A549 (cell line): ENCODE measurements at regions not wholly inside any gene's neighbourhood (a gene's known extent, or its start where the extent isn't known, plus 50 kb on each side); places are given as distances from the start of the nearest gene placed in this dataset.

ENCODE experiments used
- ATAC-seq, 2 experiments: fragments of 200-7000 bp in 1 of 2; fragments of >200 bp in 1 of 2; cut with Nextera tagmentation in 1 of 2; cut with Tn5 transposase in 1 of 2; 3 replicates each; pipeline versions ENCODE4 v1.8.0 to v1.9.1; 2018 to 2020; ENCODE audit warnings: mild to moderate bottlenecking in 1 of 2, moderate library complexity in 1 of 2
- CTCF ChIA-PET: fragments of 300-600 bp; sonication (Branson Sonifier 250); formaldehyde crosslinking; extraction: SDS; loops from one replicate; lab custom pipeline; 2021; ENCODE audit warnings: antibody characterized with exemption, inconsistent platforms; lab: Yijun Ruan, JAX
- POLR2A ChIA-PET: fragments of 350-600 bp; formaldehyde crosslinking; extraction: SDS; loops from one replicate; lab custom pipeline; 2021; ENCODE audit warnings: antibody characterized with exemption, inconsistent platforms; lab: Yijun Ruan, JAX
- DNase-seq, 2 experiments: peaks; one replicate each; pipeline versions ENCODE4 v3.0.0 to v3.0.0-alpha.2; 2011 to 2016; ENCODE audit warnings: low read depth in 1 of 2, low spot score in 1 of 2
- FAIRE-seq: peaks from 2 replicates; lab custom pipeline; 2011; peaks lifted over from hg19 to GRCh38; lab: Jason Lieb, UNC
- H3K27ac ChIP-seq, 2 experiments: fragments of >200 bp; sonication (Bioruptor Twin); formaldehyde crosslinking; 3 replicates each; pipeline ENCODE4 v1.5.1; 2016 to 2017
- H3K4me1 ChIP-seq: fragments of >200 bp; sonication (Bioruptor Twin); formaldehyde crosslinking; 3 replicates; pipeline ENCODE4 v1.6.1; 2016
- H3K4me2 ChIP-seq: fragments of >200 bp; sonication (Bioruptor Twin); formaldehyde crosslinking; 3 replicates; pipeline ENCODE4 v1.6.1; 2016
- H3K4me3 ChIP-seq: fragments of >200 bp; sonication (Bioruptor Twin); formaldehyde crosslinking; 3 replicates; pipeline ENCODE4 v1.5.1; 2016
- H3K9me3 ChIP-seq: fragments of >200 bp; sonication (Bioruptor Twin); formaldehyde crosslinking; 3 replicates; pipeline ENCODE4 v1.6.1; 2016
- ATOH8 ChIP-seq: fragments of 250-450 bp; sonication (Bioruptor Pico); IDR thresholded peaks from 2 replicates; pipeline ENCODE4 v1.5.0; 2020; ENCODE audit warnings: low read depth, mild to moderate bottlenecking, moderate library complexity
- BCL3 ChIP-seq: fragments of >200 bp; sonication (Bioruptor Twin); formaldehyde crosslinking; IDR thresholded peaks from 3 replicates; pipeline ENCODE4 v1.6.1; 2016
- CBX2 ChIP-seq: fragments of 200-600 bp; sonication (generic); IDR thresholded peaks from 2 replicates; pipeline ENCODE4 v1.6.1; 2016; ENCODE audit warnings: low read depth, mild to moderate bottlenecking, borderline replicate concordance
- CHD4 ChIP-seq: fragments of 200-600 bp; sonication (generic); IDR thresholded peaks from 2 replicates; pipeline ENCODE4 v1.6.1; 2016; ENCODE audit warnings: antibody characterized with exemption, mild to moderate bottlenecking, borderline replicate concordance
- E2F6 ChIP-seq: IDR thresholded peaks from 2 replicates; pipeline ENCODE4 v1.6.1; 2012; ENCODE audit warnings: low read depth, borderline replicate concordance
- EHF ChIP-seq: fragments of 250-450 bp; sonication (Bioruptor Pico); IDR thresholded peaks from 2 replicates; pipeline ENCODE4 v1.5.0; 2020; ENCODE audit warnings: mild to moderate bottlenecking
- ELK1 ChIP-seq: fragments of 150-350 bp; IDR thresholded peaks from 2 replicates; pipeline ENCODE4 v1.6.1; 2014; ENCODE audit warnings: low read depth, mild to moderate bottlenecking, low read length
- FOXS1 ChIP-seq: fragments of 250-450 bp; sonication (Bioruptor Pico); IDR thresholded peaks from 2 replicates; pipeline ENCODE4 v1.5.0; 2020; ENCODE audit warnings: mild to moderate bottlenecking, moderate library complexity
- GATA3 ChIP-seq: IDR thresholded peaks from 2 replicates; pipeline ENCODE4 v1.6.1; 2012; ENCODE audit warnings: borderline replicate concordance
- HEYL ChIP-seq: fragments of 250-450 bp; sonication (Bioruptor Pico); IDR thresholded peaks from 2 replicates; pipeline ENCODE4 v1.8.0; 2021; ENCODE audit warnings: mild to moderate bottlenecking, moderate library complexity
- HOXB13 ChIP-seq: fragments of 250-450 bp; sonication (Bioruptor Pico); IDR thresholded peaks from 2 replicates; pipeline ENCODE4 v1.5.0; 2020; ENCODE audit warnings: low read depth, mild to moderate bottlenecking, moderate library complexity
- HOXB5 ChIP-seq: fragments of 250-450 bp; sonication (Bioruptor Pico); IDR thresholded peaks from 2 replicates; pipeline ENCODE4 v1.5.0; 2020; ENCODE audit warnings: mild to moderate bottlenecking, moderate library complexity
- JUN ChIP-seq, 2 experiments: fragments of >200 bp; sonication (Bioruptor Twin); formaldehyde crosslinking; IDR thresholded peaks; 2 replicates in 1 of 2; 3 replicates in 1 of 2; pipeline ENCODE4 v1.6.1; 2016 to 2017
- KDM1A ChIP-seq: fragments of 200-600 bp; sonication (generic); IDR thresholded peaks from 2 replicates; pipeline ENCODE4 v1.6.1; 2016; ENCODE audit warnings: low read depth, mild to moderate bottlenecking
- KDM5A ChIP-seq: fragments of 200-600 bp; sonication (generic); IDR thresholded peaks from 2 replicates; pipeline ENCODE4 v1.6.1; 2016; ENCODE audit warnings: antibody characterized with exemption, mild to moderate bottlenecking
- MAX ChIP-seq: IDR thresholded peaks from 2 replicates; pipeline ENCODE4 v1.6.1; 2012
- MAZ ChIP-seq: fragments of 150-350 bp; IDR thresholded peaks from 2 replicates; pipeline ENCODE4 v1.6.1; 2014; ENCODE audit warnings: antibody characterized with exemption, low read depth, low read length, borderline replicate concordance
- MYC ChIP-seq: IDR thresholded peaks from 2 replicates; pipeline ENCODE4 v1.6.1; 2012; ENCODE audit warnings: mild to moderate bottlenecking, inconsistent platforms, low read length, improper control_type of control experiment, borderline replicate concordance
- NFE2L2 ChIP-seq: fragments of 150-350 bp; conservative IDR thresholded peaks from 2 replicates; pipeline ENCODE4 v1.6.1; 2014; ENCODE audit warnings: low read length
- NR3C1 ChIP-seq: fragments of >200 bp; sonication (Bioruptor Twin); formaldehyde crosslinking; IDR thresholded peaks from 3 replicates; pipeline ENCODE4 v1.6.1; 2017
- POLR2A ChIP-seq: IDR thresholded peaks from 2 replicates; pipeline ENCODE4 v1.6.1; 2012; ENCODE audit warnings: mild to moderate bottlenecking, low read length
- POLR2AphosphoS2 ChIP-seq: conservative IDR thresholded peaks from 2 replicates; pipeline ENCODE4 v1.6.1; 2012; ENCODE audit warnings: low read length, improper control_type of control experiment, inconsistent platforms
- RAD21 ChIP-seq, 2 experiments: fragments of >200 bp in 1 of 2; sonication (Bioruptor Twin) in 1 of 2; formaldehyde crosslinking in 1 of 2; IDR thresholded peaks in 1 of 2; conservative IDR thresholded peaks in 1 of 2; 2 replicates in 1 of 2; 3 replicates in 1 of 2; pipeline ENCODE4 v1.6.1; 2012 to 2018; ENCODE audit warnings: inconsistent platforms in 1 of 2
- RARB ChIP-seq: fragments of 250-450 bp; sonication (Bioruptor Pico); IDR thresholded peaks from 2 replicates; pipeline ENCODE4 v1.8.0; 2021; ENCODE audit warnings: mild to moderate bottlenecking, moderate library complexity
- RCOR1 ChIP-seq: fragments of 150-350 bp; IDR thresholded peaks from 2 replicates; pipeline ENCODE4 v1.6.1; 2014; ENCODE audit warnings: antibody characterized with exemption, low read length, low read depth
- SMC3 ChIP-seq: fragments of >200 bp; sonication (Bioruptor Twin); formaldehyde crosslinking; IDR thresholded peaks from 3 replicates; pipeline ENCODE4 v1.6.1; 2018; ENCODE audit warnings: inconsistent platforms
- SREBF2 ChIP-seq: fragments of 450-650 bp; IDR thresholded peaks from 2 replicates; pipeline ENCODE4 v1.6.1; 2014; ENCODE audit warnings: mild to moderate bottlenecking, moderate library complexity
- USF2 ChIP-seq: fragments of 450-650 bp; IDR thresholded peaks from 2 replicates; pipeline ENCODE4 v1.6.1; 2014; ENCODE audit warnings: antibody characterized with exemption
- ZNF302 ChIP-seq: fragments of 250-450 bp; sonication (Bioruptor Pico); IDR thresholded peaks from 2 replicates; pipeline ENCODE4 v1.9.0; 2021; ENCODE audit warnings: inconsistent platforms, mild to moderate bottlenecking, moderate library complexity
- ZSCAN20 ChIP-seq: fragments of 250-450 bp; sonication (Bioruptor Pico); IDR thresholded peaks from 2 replicates; pipeline ENCODE4 v1.8.0; 2022; ENCODE audit warnings: mild to moderate bottlenecking, moderate library complexity
- WGBS: methylation state at CpG from one replicate; pipeline ENCODE4 v1.1.6; 2017; ENCODE audit errors: missing lambda C conversion rate; 5-methylcytosine and 5-hydroxymethylcytosine counted together

GRCh38 chr20:59386809-59387208 is 86.4 kb downstream of the EDN3 start:
- no peak for TF ChIP-seq POLR2AphosphoS2
- TF ChIP-seq GATA3: no peak
- TF ChIP-seq ATOH8 (CRISPR knock-in tag): no peak
- no peak for TF ChIP-seq HOXB5
- no peak for TF ChIP-seq RCOR1
- no peak for TF ChIP-seq RAD21 (conservative IDR thresholded peaks at IDR 0.05 in 1 of 2, IDR thresholded peaks at IDR 0.05 in 1 of 2)
- TF ChIP-seq USF2: no peak
- no peak for TF ChIP-seq ZNF302 (CRISPR knock-in tag)
- TF ChIP-seq JUN (IDR thresholded peaks at IDR 0.05): no peak
- no peak for TF ChIP-seq NFE2L2
- TF ChIP-seq SREBF2: no peak
- TF ChIP-seq E2F6: no peak
- no peak for FAIRE-seq
- ATAC-seq: no peak
- Histone ChIP-seq H3K4me1 (no peaks in the 10 kb centered on the region), H3K4me2 (no peak overlapping the region), H3K4me3 (no peak overlapping the region), H3K9me3 (no peaks in the 10 kb centered on the region), H3K27ac (no peak overlapping the region)
- 53% methylated on average over 3 of the region's 3 CpGs for WGBS
- CTCF ChIA-PET: interaction anchor here (0.8 to 2.5 kb wide), 4 partner anchors 15 to 88 kb away, joined by 3 to 9 read pairs (median 6); no protein-coding TSS in a partner anchor
- POLR2A ChIA-PET: no interaction called here
- DNase-seq: no peak

- H3K9me3 ChIP-seq: no peaks in the 10 kb centered on the region
- CTCF ChIA-PET: interaction anchor here (1.3 to 1.8 kb wide), 3 partner anchors 16 to 518 kb away, joined by 3 to 7 read pairs (median 3); no protein-coding TSS in a partner anchor
- no peak overlapping the region for H3K4me2 ChIP-seq
- TF ChIP-seq POLR2AphosphoS2: no peak
- no peak for TF ChIP-seq CBX2
- no peak for TF ChIP-seq CHD4
- TF ChIP-seq BCL3: no peak
- no peak for TF ChIP-seq HOXB5
- TF ChIP-seq MAZ: no peak
- no peak for TF ChIP-seq GATA3
- TF ChIP-seq MYC: no peak
- no peak for TF ChIP-seq POLR2A
- no peak for TF ChIP-seq MAX
- no peak for TF ChIP-seq FOXS1
- TF ChIP-seq KDM5A: no peak
- TF ChIP-seq NFE2L2: no peak
- TF ChIP-seq RCOR1: no peak
- ATAC-seq (no peak), FAIRE-seq (no peak), DNase-seq (no peak)
- H3K27ac ChIP-seq: no peak overlapping the region
- WGBS: 63% methylated on average over 3 of the region's 3 CpGs
- no peaks in the 10 kb centered on the region for H3K4me1 ChIP-seq
- no peak overlapping the region for H3K4me3 ChIP-seq
- POLR2A ChIA-PET: no interaction called here
These were observed 87.5 kb downstream of the EDN3 start for GRCh38 chr20:59387891-59388290.

GRCh38 chr20:59388402-59388801 is 88.0 kb downstream of the EDN3 start:
- FAIRE-seq: no peak
- 80% methylated on average over 1 of the region's 4 CpGs for whole genome bisulfite sequencing
- H3K9me3 ChIP-seq: no peaks in the 10 kb centered on the region
- no peak overlapping the region for H3K27ac ChIP-seq
- CTCF ChIA-PET: interaction anchor here (0.9 to 1.8 kb wide), 4 partner anchors 16 to 518 kb away, joined by 3 to 7 read pairs (median 3); no protein-coding TSS in a partner anchor
- ATAC-seq: no peak
- no peak for DNase-seq
- no peak overlapping the region for H3K4me2 ChIP-seq
- H3K4me1 ChIP-seq: no peaks in the 10 kb centered on the region
- POLR2A ChIA-PET: no interaction called here
- no peak overlapping the region for H3K4me3 ChIP-seq
- TF ChIP-seq EHF (CRISPR knock-in tag) (no peak), SREBF2 (no peak), KDM1A (no peak), NR3C1 (no peak), HOXB13 (CRISPR knock-in tag) (no peak), ZNF302 (CRISPR knock-in tag) (no peak), SMC3 (no peak), USF2 (no peak), ELK1 (no peak), HEYL (CRISPR knock-in tag) (no peak), RARB (CRISPR knock-in tag) (no peak), ZSCAN20 (CRISPR knock-in tag) (no peak), MYC (no peak), CBX2 (no peak), KDM5A (no peak)
